ENCODE measurements at regions not wholly inside any gene's neighbourhood (a gene's known extent, or its start where the extent isn't known, plus 50 kb on each side); places are given as distances from the start of the nearest gene placed in this dataset.
"Not testable (repeated sequence)": the region's sequence is repeated elsewhere in the genome, so short reads cannot be mapped to it uniquely, and the experiment has no call there.

DNA sequence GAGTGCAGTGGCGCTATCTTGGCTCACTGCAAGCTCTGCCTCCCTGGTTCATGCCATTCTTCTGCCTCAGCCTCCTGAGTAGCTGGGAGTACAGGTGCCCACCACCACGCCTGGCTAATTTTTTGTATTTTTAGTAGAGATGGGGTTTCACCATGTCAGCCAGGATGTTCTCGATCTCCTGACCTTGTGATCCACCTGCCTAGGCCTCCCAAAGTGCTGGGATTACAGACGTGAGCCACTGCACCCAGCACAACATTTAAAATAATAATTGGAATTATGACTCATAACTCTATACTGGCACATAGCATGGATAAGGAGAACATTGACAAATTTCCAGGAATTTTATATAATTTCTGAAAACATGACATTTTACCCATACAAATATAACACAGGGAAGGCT lies 54.2 kb downstream of the DBET start:
- H3K79me2 ChIP-seq (ENCODE audit: insufficient read depth, low read length): not testable (repeated sequence)

DNA sequence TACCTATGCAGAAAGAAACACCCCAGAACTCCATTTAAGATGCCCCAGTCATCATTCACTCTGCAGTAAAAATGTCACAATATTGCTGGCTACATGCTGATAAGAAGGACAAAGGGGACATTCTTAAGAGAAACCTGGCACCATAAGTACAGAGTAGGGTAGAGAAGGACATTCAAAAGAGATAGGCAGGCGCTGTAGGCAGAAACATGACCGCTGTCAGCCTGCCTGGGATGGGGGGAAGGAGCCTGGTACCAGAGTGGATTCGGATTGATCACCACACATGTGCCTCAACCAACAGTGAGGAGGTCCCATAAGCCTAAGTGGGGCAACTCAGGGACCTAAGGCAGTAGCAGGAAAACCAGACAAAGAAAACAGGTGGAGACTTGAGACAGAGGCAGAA lies 54.1 kb upstream of the DUX4 start:
- H3K9me2 ChIP-seq (replicated peaks; ENCODE audit: low read depth, low read length); H3K9me3 ChIP-seq (ENCODE audit: insufficient read depth, low read depth, low read length); H4K20me1 ChIP-seq (ENCODE audit: insufficient read depth, low read length, poor library complexity, severe bottlenecking); H3K36me3 ChIP-seq (ENCODE audit: insufficient read depth, low read length); H3K4me3 ChIP-seq (ENCODE audit: low read length, poor library complexity, severe bottlenecking); H3K9ac ChIP-seq (ENCODE audit: low read depth, low read length, poor library complexity, severe bottlenecking); H3K79me2 ChIP-seq (ENCODE audit: insufficient read depth, low read length); H3K4me2 ChIP-seq (ENCODE audit: low read depth, low read length, poor library complexity, severe bottlenecking); H3K27me3 ChIP-seq (ENCODE audit: insufficient read depth, low read length, poor library complexity, severe bottlenecking); H3F3A ChIP-seq (ENCODE audit: low read depth); H2AFZ ChIP-seq (ENCODE audit: low read length); H3K4me1 ChIP-seq (ENCODE audit: insufficient read depth, low read length, poor library complexity, severe bottlenecking): not testable (repeated sequence)

More for the DNA sequence above, 54.2 kb downstream of the DBET start:
- not testable (repeated sequence) for H3K4me2 ChIP-seq (ENCODE audit: low read depth, low read length, poor library complexity, severe bottlenecking); H3K9me3 ChIP-seq (ENCODE audit: insufficient read depth, low read depth, low read length); H3K9ac ChIP-seq (ENCODE audit: low read depth, low read length, poor library complexity, severe bottlenecking); H3K36me3 ChIP-seq (ENCODE audit: insufficient read depth, low read length); H3K9me2 ChIP-seq (replicated peaks; ENCODE audit: low read depth, low read length); H3K27me3 ChIP-seq (ENCODE audit: insufficient read depth, low read length, poor library complexity, severe bottlenecking); H3K4me1 ChIP-seq (ENCODE audit: insufficient read depth, low read length, poor library complexity, severe bottlenecking); H4K20me1 ChIP-seq (ENCODE audit: insufficient read depth, low read length, poor library complexity, severe bottlenecking); H2AFZ ChIP-seq (ENCODE audit: low read length); H3K4me3 ChIP-seq (ENCODE audit: low read length, poor library complexity, severe bottlenecking); H3F3A ChIP-seq (ENCODE audit: low read depth)

DNA sequence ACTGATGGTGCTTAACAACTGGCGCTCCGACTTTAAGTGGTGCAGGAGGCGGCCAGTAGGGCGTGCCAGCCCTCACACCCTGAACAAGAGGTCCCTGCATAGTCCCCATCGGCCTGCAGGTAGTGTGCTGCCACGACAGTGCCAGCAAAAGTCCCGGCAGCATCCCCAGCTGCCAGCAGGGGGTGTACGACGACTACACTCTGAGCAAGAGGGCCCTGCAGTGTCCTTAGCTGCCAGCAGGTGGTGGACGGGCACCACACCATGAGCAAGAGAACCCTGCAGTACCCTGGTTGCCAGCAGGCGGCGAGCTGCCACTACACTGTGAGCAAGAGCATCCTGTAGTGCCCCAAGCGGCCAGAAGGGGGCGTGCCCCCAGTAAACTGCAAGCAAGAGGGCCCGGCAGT lies 53.5 kb upstream of the DUX4 start:
- not testable (repeated sequence) for H3K4me3 ChIP-seq (ENCODE audit: low read length, poor library complexity, severe bottlenecking); H3K9ac ChIP-seq (ENCODE audit: low read depth, low read length, poor library complexity, severe bottlenecking); H3K9me2 ChIP-seq (replicated peaks; ENCODE audit: low read depth, low read length); H3K27me3 ChIP-seq (ENCODE audit: insufficient read depth, low read length, poor library complexity, severe bottlenecking); H3K79me2 ChIP-seq (ENCODE audit: insufficient read depth, low read length); H4K20me1 ChIP-seq (ENCODE audit: insufficient read depth, low read length, poor library complexity, severe bottlenecking); H3F3A ChIP-seq (ENCODE audit: low read depth); H3K9me3 ChIP-seq (ENCODE audit: insufficient read depth, low read depth, low read length); H2AFZ ChIP-seq (ENCODE audit: low read length); H3K4me1 ChIP-seq (ENCODE audit: insufficient read depth, low read length, poor library complexity, severe bottlenecking); H3K4me2 ChIP-seq (ENCODE audit: low read depth, low read length, poor library complexity, severe bottlenecking); H3K36me3 ChIP-seq (ENCODE audit: insufficient read depth, low read length)

GRCh38 chr4:190120537-190121001 lies 53.0 kb upstream of the DUX4 start:
- H3K4me3 ChIP-seq (ENCODE audit: low read length, poor library complexity, severe bottlenecking); H3F3A ChIP-seq (ENCODE audit: low read depth); H3K4me1 ChIP-seq (ENCODE audit: insufficient read depth, low read length, poor library complexity, severe bottlenecking); H2AFZ ChIP-seq (ENCODE audit: low read length); H4K20me1 ChIP-seq (ENCODE audit: insufficient read depth, low read length, poor library complexity, severe bottlenecking); H3K9me3 ChIP-seq (ENCODE audit: insufficient read depth, low read depth, low read length); H3K36me3 ChIP-seq (ENCODE audit: insufficient read depth, low read length); H3K9me2 ChIP-seq (replicated peaks; ENCODE audit: low read depth, low read length); H3K27me3 ChIP-seq (ENCODE audit: insufficient read depth, low read length, poor library complexity, severe bottlenecking); H3K9ac ChIP-seq (ENCODE audit: low read depth, low read length, poor library complexity, severe bottlenecking); H3K79me2 ChIP-seq (ENCODE audit: insufficient read depth, low read length); H3K4me2 ChIP-seq (ENCODE audit: low read depth, low read length, poor library complexity, severe bottlenecking): not testable (repeated sequence)
- TF ChIP-seq CTCF (conservative IDR thresholded peaks at IDR 0.05; ENCODE audit: low read length): peak; percentile 63

- not testable (repeated sequence) for H3K9ac ChIP-seq (ENCODE audit: low read depth, low read length, poor library complexity, severe bottlenecking); H3K4me2 ChIP-seq (ENCODE audit: low read depth, low read length, poor library complexity, severe bottlenecking); H3K27me3 ChIP-seq (ENCODE audit: insufficient read depth, low read length, poor library complexity, severe bottlenecking); H3K4me3 ChIP-seq (ENCODE audit: low read length, poor library complexity, severe bottlenecking); H3K79me2 ChIP-seq (ENCODE audit: insufficient read depth, low read length); H3K36me3 ChIP-seq (ENCODE audit: insufficient read depth, low read length); H3K9me3 ChIP-seq (ENCODE audit: insufficient read depth, low read depth, low read length); H4K20me1 ChIP-seq (ENCODE audit: insufficient read depth, low read length, poor library complexity, severe bottlenecking); H3F3A ChIP-seq (ENCODE audit: low read depth); H3K4me1 ChIP-seq (ENCODE audit: insufficient read depth, low read length, poor library complexity, severe bottlenecking); H3K9me2 ChIP-seq (replicated peaks; ENCODE audit: low read depth, low read length); H2AFZ ChIP-seq (ENCODE audit: low read length)
Observed at GRCh38 chr4:190121076-190121671, 52.4 kb upstream of the DUX4 start.
